Right lobe of liver (tissue), 4 donors: ENCODE measurements at regions not wholly inside any gene's neighbourhood (a gene's known extent, or its start where the extent isn't known, plus 50 kb on each side); places are given as distances from the start of the nearest gene placed in this dataset.

ENCODE experiments used
- POLR2A ChIP-seq: fragments of 450-650 bp; IDR thresholded peaks from one replicate; pipeline ENCODE4 v1.6.1; 2017; ENCODE audit warnings: antibody characterized with exemption, mild to moderate bottlenecking
- TF ChIP-seq, protein P1 (sequence below), 4 donors: fragments of 200-600 bp in 3 of 4; fragments of 450-650 bp in 1 of 4; IDR thresholded peaks; one replicate each; pipeline versions ENCODE4 v1.5.1 to v1.8.0; 2016 to 2022; ENCODE audit warnings: antibody characterized with exemption in 4 of 4, mild to moderate bottlenecking in 2 of 4
- donor health status: DM: no; HTN: no; CAD: no.
- donor health status: DM: no; HTN: no; CAD: no.
- donor health status: DM: no; HTN: yes; CAD: no.

DNA sequence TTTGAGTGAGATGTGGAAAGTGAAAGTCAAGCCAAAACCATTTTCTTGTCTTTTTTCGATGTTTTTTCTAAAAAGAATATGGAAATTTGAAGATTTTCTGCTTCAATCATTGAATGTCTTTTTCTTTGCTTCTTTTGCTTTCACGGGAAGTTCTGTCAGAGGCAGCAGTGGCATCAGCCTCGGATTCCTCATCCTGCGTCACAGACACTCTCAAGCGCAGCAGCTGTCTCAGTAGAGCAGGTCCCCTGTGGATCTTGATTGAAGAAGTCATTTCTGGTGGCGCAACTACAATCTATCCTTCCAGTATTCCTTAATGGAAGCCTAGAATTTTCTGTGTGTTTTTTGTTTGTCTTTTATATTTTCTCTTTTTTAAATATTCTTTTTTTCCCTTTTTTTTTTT lies 52.7 kb upstream of the NEIL3 start:
- TF ChIP-seq, protein P1, sequence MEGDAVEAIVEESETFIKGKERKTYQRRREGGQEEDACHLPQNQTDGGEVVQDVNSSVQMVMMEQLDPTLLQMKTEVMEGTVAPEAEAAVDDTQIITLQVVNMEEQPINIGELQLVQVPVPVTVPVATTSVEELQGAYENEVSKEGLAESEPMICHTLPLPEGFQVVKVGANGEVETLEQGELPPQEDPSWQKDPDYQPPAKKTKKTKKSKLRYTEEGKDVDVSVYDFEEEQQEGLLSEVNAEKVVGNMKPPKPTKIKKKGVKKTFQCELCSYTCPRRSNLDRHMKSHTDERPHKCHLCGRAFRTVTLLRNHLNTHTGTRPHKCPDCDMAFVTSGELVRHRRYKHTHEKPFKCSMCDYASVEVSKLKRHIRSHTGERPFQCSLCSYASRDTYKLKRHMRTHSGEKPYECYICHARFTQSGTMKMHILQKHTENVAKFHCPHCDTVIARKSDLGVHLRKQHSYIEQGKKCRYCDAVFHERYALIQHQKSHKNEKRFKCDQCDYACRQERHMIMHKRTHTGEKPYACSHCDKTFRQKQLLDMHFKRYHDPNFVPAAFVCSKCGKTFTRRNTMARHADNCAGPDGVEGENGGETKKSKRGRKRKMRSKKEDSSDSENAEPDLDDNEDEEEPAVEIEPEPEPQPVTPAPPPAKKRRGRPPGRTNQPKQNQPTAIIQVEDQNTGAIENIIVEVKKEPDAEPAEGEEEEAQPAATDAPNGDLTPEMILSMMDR (IDR thresholded peaks at IDR 0.05), result no peak
- no peak for TF ChIP-seq POLR2A
